DMS53 treated with DMSO at 0.1 percent for 48 hours (cell line): ENCODE measurements at regions not wholly inside any gene's neighbourhood (a gene's known extent, or its start where the extent isn't known, plus 50 kb on each side); places are given as distances from the start of the nearest gene placed in this dataset.

ENCODE experiments used
- DNase-seq: peaks from one replicate; lab custom pipeline; 2025; ENCODE audit not compliant: unreplicated experiment; lab: John Stamatoyannopoulos, UW

- DNase-seq = no peak
These were observed 228.8 kb downstream of the CDH11 start for GRCh38 chr16:64892835-64893785.

DNA sequence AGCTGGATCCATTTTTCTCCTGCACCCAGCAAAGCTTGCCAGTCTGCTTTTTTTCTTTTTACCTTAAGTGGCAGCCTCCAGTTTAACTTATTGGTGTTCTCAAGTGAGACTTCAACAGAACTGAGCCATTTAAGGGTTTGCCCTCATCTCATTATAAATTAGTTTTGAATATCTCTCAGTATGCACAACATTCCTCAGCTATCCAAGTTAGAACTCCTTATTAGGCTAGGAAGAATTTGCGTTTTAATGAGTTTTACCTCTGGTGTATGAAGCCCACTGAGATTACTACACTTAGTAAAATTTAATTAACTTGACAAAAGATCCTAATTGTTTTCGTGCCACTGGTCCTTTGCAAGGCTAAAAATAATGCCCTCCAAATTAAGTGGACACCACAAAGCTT, 232.4 kb downstream of the CDH11 start:
- no peak for DNase-seq

- no peak for DNase-seq
These were observed 234.2 kb downstream of the CDH11 start for GRCh38 chr16:64887651-64888050.

DNA sequence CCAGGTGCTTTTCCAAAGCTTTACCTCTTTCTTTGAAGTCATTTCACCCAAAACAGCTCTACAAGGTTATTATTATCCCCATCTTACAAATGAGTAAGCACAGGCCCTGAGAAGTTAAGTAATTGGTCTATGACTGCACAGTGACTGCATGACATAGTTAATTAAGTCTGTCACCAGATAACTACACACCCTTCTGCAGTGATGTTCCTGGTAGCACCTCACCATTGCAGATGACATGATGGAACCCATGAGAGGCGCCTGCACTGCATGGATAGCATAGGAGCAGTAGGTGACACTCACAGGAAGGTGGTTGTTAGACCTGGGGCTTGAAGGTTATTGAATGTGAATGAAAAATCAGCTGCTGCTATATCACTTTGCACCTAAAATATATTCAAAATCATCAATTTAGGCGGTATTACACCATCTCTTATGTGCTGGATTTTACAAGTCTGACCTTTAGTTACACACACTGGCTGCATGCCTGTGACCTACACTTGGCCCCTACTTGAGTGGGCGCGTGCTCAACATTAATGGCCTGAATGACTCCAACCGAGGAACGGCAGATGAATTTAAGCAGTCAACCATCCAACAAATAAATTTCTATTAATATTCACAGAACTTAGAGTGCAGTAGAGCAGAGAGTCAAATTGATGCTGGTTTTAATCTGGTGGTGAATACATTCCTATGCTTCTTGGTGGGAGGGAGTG, 239.6 kb downstream of the CDH11 start:
- DNase-seq = no peak

DNA sequence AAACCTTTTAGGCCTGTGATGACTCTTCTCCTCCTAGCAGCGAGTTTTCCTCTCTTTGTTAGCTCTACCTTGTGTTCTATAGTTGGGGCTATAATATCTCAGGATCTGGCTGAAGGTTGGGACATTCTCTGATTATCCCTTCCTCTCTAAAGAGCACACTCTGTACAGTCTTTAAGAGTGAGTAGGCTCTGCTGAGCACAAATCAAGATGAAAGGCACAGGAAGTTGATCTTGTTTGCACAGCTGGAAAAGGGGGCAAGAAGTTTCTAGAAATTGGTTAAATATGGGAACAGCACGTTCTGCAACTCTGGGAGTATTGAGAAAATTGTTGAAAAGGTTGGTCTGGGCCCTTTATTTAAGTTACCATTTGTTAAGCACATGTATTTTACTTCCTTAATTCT, 240.9 kb downstream of the CDH11 start:
- no peak for DNase-seq

DNA sequence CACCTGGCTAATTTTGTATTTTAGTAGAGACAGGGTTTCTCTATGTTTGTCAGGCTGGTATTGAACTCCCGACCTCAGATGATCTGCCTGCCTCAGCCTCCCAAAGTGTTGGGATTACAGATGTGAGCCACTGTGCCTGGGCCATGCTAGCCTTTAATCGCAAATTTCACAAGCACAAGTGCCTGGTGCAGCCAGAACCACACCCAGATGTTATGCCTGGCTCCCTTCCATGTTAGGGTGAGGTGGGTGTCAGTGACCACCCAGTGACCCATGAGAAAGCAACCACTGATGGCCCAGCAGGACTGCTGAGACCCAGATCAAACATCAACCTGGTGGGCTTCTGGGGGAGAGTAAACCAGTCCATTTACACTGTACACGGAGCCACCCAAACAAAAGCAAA, 241.9 kb downstream of the CDH11 start:
- DNase-seq = no peak

- DNase-seq = no peak
These were observed 242.9 kb downstream of the CDH11 start for GRCh38 chr16:64878940-64879339.

DNA sequence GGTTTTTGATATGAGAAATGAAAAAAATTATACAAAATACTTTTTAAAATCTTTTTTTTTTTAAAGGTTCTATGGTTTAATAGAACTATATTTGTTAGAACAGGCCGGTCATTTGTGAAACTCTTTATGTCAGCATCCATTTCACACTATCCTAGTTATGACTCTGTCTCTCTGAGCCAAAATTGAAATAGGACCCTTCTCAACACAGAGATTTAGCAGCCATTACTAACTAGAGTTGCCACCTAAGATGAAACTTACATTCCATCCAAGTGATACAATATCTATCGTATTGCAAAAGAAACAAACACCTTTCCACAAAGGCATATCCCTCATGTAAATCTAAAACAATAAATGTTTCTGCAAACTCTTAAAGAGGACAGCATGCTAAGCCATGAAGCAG, 249.8 kb downstream of the CDH11 start:
- no peak for DNase-seq

DNA sequence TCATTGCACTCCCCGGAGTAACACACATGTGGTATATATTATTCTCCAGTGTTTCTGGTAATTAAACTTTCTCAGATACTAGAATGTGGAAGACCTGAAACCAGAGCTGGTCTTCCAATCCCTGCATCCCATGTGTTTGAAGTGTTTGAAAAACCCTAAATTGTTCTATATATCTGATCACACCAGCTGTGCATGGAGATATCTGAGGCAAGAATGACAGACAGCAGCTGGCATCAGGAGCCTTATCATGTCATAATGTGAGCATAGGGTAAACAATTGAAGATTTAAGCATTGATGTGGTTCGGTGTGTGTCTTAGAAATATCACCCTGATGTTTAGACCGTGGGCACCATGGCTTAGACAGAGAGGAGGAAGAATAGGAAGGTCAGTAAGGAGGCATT, 251.0 kb downstream of the CDH11 start:
- no peak for DNase-seq

- no peak for DNase-seq
These were observed 252.1 kb downstream of the CDH11 start for GRCh38 chr16:64869781-64870180.

- DNase-seq = no peak
These were observed 255.8 kb downstream of the CDH11 start for GRCh38 chr16:64866021-64866420.

DNA sequence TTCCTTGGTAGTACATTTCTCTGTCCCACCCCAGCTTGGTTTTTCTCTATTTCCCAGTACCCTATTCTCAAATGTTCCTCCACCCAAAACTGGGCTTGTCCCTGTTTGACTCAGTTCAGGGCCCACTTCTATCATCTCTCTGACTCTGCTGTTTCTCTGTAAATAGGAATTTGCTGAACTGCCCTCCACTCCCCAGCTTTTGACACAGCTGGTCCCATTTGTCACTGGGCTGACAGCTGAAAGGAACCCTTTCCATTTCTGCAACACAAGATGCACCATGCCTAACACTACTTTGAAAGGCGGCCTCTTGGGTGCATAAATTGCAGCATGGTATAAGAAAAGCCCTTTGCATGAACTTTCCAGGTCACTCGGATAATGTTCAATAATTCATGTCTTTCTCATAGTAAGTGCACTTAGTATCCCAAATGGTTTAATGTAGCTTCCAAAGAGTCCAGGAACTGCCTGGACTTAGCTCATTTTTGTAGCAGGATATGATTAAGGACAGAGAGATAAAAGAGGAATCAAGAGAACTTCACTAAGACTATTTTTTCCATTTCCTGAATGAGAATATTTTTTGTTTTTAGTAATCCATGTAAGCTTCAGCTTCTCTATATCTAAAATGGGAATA, 256.7 kb downstream of the CDH11 start:
- DNase-seq = no peak

- DNase-seq = no peak
These were observed 257.5 kb downstream of the CDH11 start for GRCh38 chr16:64864232-64864809.

- no peak for DNase-seq
These were observed 263.8 kb downstream of the CDH11 start for GRCh38 chr16:64858076-64858475.

DNA sequence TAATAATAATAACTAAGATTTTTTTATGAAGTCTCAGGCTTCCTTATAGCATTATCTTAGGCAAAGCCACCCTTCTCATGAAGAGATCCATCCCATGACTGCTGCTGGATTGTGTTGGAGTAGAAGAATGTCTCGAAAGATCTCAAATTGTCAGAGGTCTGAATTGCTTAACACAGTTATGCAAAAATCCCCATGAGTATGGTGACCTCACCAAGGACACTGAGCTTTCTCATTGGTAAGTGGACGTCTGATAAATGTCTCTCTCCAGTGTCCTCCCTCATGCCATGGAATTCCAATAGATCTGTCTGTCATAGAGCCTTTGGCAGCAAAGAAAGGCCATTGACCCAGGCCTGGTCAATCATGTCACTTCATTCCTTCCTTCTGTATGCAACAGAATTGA, 264.5 kb downstream of the CDH11 start:
- DNase-seq = no peak

- DNase-seq = no peak
These were observed 268.3 kb downstream of the CDH11 start for GRCh38 chr16:64853551-64853950.

DNA sequence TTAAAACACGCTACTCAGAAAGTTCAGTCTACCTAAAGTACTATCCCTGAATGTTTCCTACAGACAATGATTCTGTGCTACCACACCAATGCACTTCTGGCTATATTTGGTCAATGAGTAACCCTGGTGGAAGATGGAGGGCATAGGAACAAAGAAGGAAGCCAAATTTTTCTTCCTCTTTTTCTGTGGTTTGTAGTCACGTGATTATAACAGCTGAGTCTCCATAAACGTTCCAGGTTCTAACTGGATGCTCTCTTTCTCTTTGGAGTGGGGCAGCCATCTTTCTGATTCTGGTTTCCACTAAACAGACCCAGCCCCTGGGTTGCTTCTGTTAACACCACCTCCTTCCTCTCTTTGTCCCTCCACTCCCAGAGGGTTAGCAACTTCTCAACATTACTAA, 274.9 kb downstream of the CDH11 start:
- no peak for DNase-seq

GRCh38 chr16:64845071-64845470, 276.8 kb downstream of the CDH11 start:
- no peak for DNase-seq

DNA sequence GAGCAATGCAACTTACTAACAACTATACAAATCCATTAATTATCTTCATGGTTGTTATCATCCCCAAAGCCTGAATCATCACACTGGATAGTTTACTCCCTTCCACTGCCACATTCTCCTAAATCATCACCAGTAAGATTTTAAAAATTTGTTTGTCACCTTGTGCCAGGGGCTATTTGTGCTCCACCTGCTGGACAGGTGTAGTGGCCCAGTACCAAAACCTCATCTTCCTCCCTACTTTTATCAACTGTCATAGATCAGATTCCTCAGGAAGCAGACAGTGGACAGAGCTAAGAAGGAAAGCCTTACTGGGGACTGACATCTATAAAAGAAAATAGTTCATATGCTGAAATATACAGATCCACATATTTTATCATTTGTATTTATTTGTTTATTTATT, 280.4 kb downstream of the CDH11 start:
- no peak for DNase-seq

DNA sequence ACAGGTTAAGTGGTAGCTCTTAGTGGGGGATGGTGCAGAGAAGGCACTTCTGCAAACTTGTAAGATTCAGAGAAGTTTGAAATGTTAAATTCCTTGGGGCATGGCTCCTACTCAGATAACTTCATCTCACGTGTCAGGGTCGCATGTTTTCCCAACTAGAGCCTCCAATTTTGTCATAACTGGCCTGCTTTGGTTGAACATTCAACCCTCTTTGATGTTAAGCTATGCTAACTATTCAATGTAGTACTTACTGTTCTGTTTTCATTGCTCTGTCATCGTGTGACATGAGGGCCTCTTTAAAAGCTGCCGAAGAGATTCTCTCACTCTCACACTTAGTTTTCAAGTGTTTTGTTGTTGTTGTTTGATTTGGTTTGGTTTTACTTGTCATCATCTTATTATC, 280.8 kb downstream of the CDH11 start:
- no peak for DNase-seq

- DNase-seq = no peak
These were observed 291.2 kb downstream of the CDH11 start for GRCh38 chr16:64830653-64831052.

- no peak for DNase-seq
These were observed 292.2 kb downstream of the CDH11 start for GRCh38 chr16:64829678-64830077.
